ENCODE measurements at regions not wholly inside any gene's neighbourhood (a gene's known extent, or its start where the extent isn't known, plus 50 kb on each side); places are given as distances from the start of the nearest gene placed in this dataset.
"Not testable (repeated sequence)": the region's sequence is repeated elsewhere in the genome, so short reads cannot be mapped to it uniquely, and the experiment has no call there.

DNA sequence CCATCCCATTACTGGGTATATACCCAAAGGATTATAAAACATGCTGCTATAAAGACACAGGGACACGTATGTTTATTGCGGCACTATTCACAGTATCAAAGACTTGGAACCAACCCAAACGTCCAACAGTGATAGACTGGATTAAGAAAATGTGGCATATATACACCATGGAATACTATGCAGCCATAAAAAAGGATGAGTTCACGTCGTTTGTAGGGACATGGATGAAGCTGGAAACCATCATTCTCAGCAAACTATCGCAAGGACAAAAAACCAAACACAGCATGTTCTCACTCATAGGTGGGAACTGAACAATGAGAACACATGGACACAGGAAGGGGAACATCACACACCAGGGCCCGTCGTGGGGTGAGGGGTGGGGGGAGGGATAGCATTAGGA, 106.1 kb downstream of the CHD1L start:
- H3K4me3 ChIP-seq (ENCODE audit: control insufficient read depth, low read depth, low read length); DNase-seq (ENCODE audit: low read depth): not testable (repeated sequence)

DNA sequence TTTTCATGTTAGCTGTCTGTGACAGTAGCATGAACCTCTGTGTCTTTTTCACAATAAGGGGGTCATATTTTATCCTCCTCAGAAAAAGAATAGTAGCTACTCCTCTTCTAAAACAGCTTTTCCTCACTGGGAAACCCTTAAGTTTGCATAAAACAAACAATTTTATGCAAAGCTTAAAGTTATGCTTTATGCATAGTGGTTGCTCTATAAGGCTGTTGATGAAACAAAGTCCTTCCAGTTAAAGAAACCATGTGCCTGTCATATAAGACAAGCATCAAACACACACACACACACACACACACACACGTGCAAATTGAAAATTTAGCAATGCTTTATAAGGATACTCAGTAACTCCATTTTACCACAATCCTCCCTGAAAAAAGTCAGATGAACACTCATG, 107.0 kb downstream of the CHD1L start:
- no peak for TF ChIP-seq CTCF (IDR thresholded peaks at IDR 0.05; ENCODE audit: control insufficient read depth, insufficient read depth, low read depth, low read length, missing control alignments)
- no peak for DNase-seq (ENCODE audit: low read depth)
- H3K4me3 ChIP-seq (ENCODE audit: control insufficient read depth, low read depth, low read length) = no peak overlapping the region

DNA sequence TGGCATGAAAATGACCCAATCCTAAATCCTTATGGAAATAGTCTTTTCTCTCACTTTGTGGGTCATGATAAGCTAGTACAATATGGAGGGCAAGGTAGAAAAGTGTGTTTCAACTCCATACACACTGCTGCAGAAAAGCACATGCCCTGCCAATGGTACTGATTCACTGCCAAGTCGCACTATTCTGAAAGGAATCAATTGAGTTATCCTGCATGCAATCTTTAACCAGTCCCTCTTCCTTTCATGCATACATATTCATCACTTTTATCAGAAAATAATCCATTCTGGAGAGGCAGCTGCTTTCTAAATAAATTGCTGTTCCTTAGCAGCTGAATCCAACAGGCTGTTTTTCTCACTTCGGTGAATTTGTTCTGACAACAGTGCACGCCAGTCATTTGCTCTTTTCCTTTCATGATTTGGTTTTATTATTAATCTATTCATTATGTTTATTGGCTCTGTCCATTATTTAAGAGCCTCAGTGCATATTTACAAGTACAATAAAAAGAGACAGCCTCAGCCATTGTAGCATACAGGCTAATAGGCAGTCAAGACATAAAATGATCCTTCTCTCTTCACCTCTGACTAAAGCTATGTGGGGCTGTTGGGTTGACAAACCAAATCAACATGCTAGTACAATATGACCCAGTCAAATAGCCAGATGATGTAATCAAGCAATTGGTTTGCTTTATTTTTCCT, 108.8 kb downstream of the CHD1L start:
- H3K4me3 ChIP-seq (ENCODE audit: control insufficient read depth, low read depth, low read length) = no peak overlapping the region
- no peak for TF ChIP-seq CTCF (IDR thresholded peaks at IDR 0.05; ENCODE audit: control insufficient read depth, insufficient read depth, low read depth, low read length, missing control alignments)
- no peak for DNase-seq (ENCODE audit: low read depth)

DNA sequence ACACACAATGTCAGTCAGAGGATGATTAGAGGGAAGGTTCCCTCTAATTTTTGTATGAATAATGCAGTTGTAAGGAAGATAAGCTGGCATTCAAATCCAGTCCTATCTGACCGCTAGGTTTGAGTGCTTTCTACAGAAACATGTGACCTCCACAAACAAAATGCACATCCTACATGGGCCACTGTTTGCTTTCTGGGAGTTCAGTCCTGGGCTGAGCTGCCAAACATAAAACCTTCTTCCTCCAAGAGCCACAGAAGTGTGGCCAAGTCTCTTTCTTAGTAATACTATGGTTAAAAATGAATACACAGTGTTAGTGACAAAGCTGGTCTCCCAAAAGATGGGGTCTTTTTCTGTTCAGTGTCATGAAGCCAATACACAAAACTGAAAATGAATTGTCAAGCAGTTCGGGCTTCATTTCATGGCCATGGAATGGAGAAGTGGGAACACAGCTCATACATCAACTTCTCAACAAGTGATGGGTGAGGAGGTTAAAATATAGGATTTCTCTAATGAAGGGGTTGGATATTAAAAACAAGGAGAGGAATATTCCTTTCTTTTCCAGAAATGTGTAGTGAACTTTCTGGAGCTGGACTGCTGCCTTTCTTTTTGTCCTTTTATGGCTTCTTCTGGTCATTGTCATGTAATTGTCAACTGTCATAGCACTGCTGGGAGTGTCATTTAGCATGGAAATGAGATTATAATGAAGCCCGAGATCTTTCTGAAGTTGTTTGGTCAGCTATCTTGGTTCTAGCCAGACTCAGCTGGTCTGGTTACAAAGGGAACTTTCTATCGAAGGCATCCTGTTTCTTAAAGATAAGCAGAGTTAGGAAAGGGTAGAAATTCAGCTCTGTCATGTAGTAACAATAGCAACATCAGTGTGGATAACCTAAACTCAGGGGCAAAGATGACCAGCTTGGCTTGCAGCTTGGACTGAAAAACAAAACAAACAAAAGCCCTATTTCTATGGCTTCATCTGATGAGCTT, 135.1 kb downstream of the CHD1L start:
- no peak for DNase-seq (ENCODE audit: low read depth)
- no peak overlapping the region for H3K4me3 ChIP-seq (ENCODE audit: control insufficient read depth, low read depth, low read length)
- no peak for TF ChIP-seq CTCF (IDR thresholded peaks at IDR 0.05; ENCODE audit: control insufficient read depth, insufficient read depth, low read depth, low read length, missing control alignments)

DNA sequence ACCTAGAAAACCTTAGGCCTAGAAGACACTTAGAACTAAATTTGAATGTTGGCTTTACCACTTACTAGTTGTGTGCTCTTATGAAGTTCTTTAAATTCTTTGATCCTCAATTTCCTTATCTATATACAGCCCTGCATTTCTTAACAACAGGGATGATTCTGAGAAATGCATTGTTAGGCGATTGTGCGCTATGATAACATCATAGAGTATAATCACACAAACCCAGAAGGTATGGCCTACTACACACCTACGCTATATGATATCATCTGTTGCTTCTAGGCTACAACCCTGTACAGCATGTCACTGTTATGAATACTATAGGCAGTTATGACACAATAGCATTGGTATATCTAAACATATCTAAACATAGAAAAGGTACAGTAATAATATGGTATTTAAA, 137.4 kb downstream of the CHD1L start:
- H3K4me3 ChIP-seq (ENCODE audit: control insufficient read depth, low read depth, low read length) = no peak overlapping the region
- TF ChIP-seq CTCF (IDR thresholded peaks at IDR 0.05; ENCODE audit: control insufficient read depth, insufficient read depth, low read depth, low read length, missing control alignments) = no peak
- no peak for DNase-seq (ENCODE audit: low read depth)

DNA sequence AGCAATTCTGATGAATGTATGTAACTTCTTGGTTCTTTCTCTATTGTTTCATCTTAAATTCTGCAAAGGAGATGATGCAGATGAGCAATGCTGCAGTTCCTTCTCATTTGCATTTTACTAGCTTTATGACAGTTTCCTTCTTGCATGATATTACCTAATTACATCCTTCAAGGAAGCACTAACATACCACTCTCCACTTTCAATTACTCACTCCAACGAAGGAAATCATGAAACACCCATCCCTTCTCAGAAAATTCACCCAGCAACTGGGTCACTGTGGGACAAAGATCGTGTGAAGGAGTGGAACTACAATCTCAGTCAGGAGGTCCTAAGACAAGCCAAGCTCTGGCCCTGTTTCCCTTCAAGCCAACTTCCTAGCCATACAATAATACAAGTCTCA, 142.3 kb downstream of the CHD1L start:
- no peak for TF ChIP-seq CTCF (IDR thresholded peaks at IDR 0.05; ENCODE audit: control insufficient read depth, insufficient read depth, low read depth, low read length, missing control alignments)
- no peak for DNase-seq (ENCODE audit: low read depth)
- no peak overlapping the region for H3K4me3 ChIP-seq (ENCODE audit: control insufficient read depth, low read depth, low read length)

DNA sequence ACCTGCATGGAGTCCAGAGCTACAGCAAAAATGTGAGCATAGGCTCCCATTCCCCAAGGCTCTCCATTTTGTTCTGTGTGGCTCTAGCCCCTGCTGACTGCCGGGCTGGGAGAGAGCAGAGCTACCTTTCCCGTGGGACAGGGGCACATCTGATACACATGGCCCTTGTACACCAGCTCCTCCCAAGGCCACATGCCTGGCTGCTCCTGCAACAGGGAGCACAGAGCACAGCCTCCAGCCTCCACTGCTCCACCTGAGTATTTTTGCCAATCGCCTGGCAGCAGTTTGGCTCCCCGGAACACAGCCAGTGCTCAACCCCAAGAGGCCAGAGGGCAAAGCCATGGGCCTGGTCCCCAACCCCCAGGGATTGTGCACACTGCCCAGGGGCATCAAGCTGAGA, 146.5 kb downstream of the CHD1L start:
- no peak overlapping the region for H3K4me3 ChIP-seq (ENCODE audit: control insufficient read depth, low read depth, low read length)
- no peak for TF ChIP-seq CTCF (IDR thresholded peaks at IDR 0.05; ENCODE audit: control insufficient read depth, insufficient read depth, low read depth, low read length, missing control alignments)
- no peak for DNase-seq (ENCODE audit: low read depth)

All from AG09309 (cell line).